ENCODE measurements at regions not wholly inside any gene's neighbourhood (a gene's known extent, or its start where the extent isn't known, plus 50 kb on each side); places are given as distances from the start of the nearest gene placed in this dataset.

- CTCF ChIA-PET = no interaction called here
Measured at GRCh38 chr10:92747066-92747465, 57.3 kb downstream of the HHEX start.

GRCh38 chr10:92747600-92747999 is 57.8 kb downstream of the HHEX start:
- ChIA-PET CTCF (no interaction called here), POLR2A (interaction anchor here (1.0 to 2.8 kb wide), 3 partner anchors 8 to 56 kb away, joined by 3 to 21 read pairs (median 20); partner anchors contain the start of gene HHEX)
- Mint-ChIP-seq H3K4me3 (no peak overlapping the region), H3K27me3 (no peaks in the 10 kb centered on the region), H3K36me3 (ENCODE audit: low read depth) (no peaks in the 10 kb centered on the region), H3K9me3 (no peaks in the 10 kb centered on the region), H3K27ac (peak overlapping the region; percentile 81), H3K4me1 (peaks cover 74% of the 10 kb centered on the region)
- DNase-seq = no peak
- TF ChIP-seq, protein P1, sequence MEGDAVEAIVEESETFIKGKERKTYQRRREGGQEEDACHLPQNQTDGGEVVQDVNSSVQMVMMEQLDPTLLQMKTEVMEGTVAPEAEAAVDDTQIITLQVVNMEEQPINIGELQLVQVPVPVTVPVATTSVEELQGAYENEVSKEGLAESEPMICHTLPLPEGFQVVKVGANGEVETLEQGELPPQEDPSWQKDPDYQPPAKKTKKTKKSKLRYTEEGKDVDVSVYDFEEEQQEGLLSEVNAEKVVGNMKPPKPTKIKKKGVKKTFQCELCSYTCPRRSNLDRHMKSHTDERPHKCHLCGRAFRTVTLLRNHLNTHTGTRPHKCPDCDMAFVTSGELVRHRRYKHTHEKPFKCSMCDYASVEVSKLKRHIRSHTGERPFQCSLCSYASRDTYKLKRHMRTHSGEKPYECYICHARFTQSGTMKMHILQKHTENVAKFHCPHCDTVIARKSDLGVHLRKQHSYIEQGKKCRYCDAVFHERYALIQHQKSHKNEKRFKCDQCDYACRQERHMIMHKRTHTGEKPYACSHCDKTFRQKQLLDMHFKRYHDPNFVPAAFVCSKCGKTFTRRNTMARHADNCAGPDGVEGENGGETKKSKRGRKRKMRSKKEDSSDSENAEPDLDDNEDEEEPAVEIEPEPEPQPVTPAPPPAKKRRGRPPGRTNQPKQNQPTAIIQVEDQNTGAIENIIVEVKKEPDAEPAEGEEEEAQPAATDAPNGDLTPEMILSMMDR (IDR thresholded peaks at IDR 0.05) = no peak
- peak; percentile 86 for ATAC-seq (ENCODE audit: low read depth)
- intact Hi-C loops (cut with micrococcal nuclease) = loop anchor here (1.0 kb wide), 1 partner anchor 9 kb away; no protein-coding TSS in a partner anchor

More at GRCh38 chr10:92747066-92747465, 57.3 kb downstream of the HHEX start:
- Mint-ChIP-seq H3K4me1 (peaks cover 79% of the 10 kb centered on the region), H3K36me3 (ENCODE audit: low read depth) (no peaks in the 10 kb centered on the region), H3K27ac (peak overlapping the region; percentile 81), H3K9me3 (no peaks in the 10 kb centered on the region), H3K27me3 (no peaks in the 10 kb centered on the region), H3K4me3 (peak overlapping the region; percentile 19)
- POLR2A ChIA-PET = interaction anchor here (0.5 to 2.8 kb wide), 4 partner anchors 9 to 56 kb away, joined by 3 to 21 read pairs (median 12); partner anchors contain the start of gene HHEX
- TF ChIP-seq, protein P1 (IDR thresholded peaks at IDR 0.05) = no peak
- DNase-seq = no peak
- ATAC-seq (ENCODE audit: low read depth) = no peak
- intact Hi-C loops (cut with micrococcal nuclease) = loop anchor here (1.0 kb wide), 1 partner anchor 9 kb away; no protein-coding TSS in a partner anchor

- Mint-ChIP-seq H3K27me3 (no peaks in the 10 kb centered on the region), H3K4me3 (no peak overlapping the region), H3K27ac (no peak overlapping the region), H3K36me3 (ENCODE audit: low read depth) (no peaks in the 10 kb centered on the region), H3K4me1 (peaks cover 71% of the 10 kb centered on the region), H3K9me3 (no peaks in the 10 kb centered on the region)
- TF ChIP-seq, protein P1 (IDR thresholded peaks at IDR 0.05) = no peak
- ATAC-seq (ENCODE audit: low read depth) (no peak), DNase-seq (no peak)
- ChIA-PET CTCF (no interaction called here), POLR2A (interaction anchor here (0.5 to 3.0 kb wide), 7 partner anchors 8 to 160 kb away, joined by 3 to 14 read pairs (median 4); partner anchors contain the start of gene HHEX)
- intact Hi-C loops (cut with micrococcal nuclease) = loop anchor here (10.0 kb wide), 1 partner anchor 744 kb away; the partner anchor contains the start of gene CEP55
Measured at GRCh38 chr10:92750791-92751533, 61.2 kb downstream of the HHEX start.

- Mint-ChIP-seq H3K27me3 (no peaks in the 10 kb centered on the region), H3K27ac (no peak overlapping the region), H3K36me3 (ENCODE audit: low read depth) (no peaks in the 10 kb centered on the region), H3K4me3 (no peak overlapping the region), H3K4me1 (peaks cover 73% of the 10 kb centered on the region), H3K9me3 (no peaks in the 10 kb centered on the region)
- TF ChIP-seq, protein P1 (IDR thresholded peaks at IDR 0.05) = no peak
- intact Hi-C loops (cut with micrococcal nuclease) = loop anchor here (10.0 kb wide), 1 partner anchor 743 kb away; the partner anchor contains the start of gene CEP55
- ChIA-PET POLR2A (interaction anchor here (0.5 to 3.0 kb wide), 5 partner anchors 8 to 160 kb away, joined by 3 to 14 read pairs (median 4); partner anchors contain the start of gene HHEX), CTCF (no interaction called here)
- ATAC-seq (ENCODE audit: low read depth) (no peak), DNase-seq (no peak)
Measured at GRCh38 chr10:92751534-92751811, 61.7 kb downstream of the HHEX start.

GRCh38 chr10:92751827-92752226 is 62.1 kb downstream of the HHEX start:
- H3K4me1 Mint-ChIP-seq = peaks cover 73% of the 10 kb centered on the region
- intact Hi-C loops (cut with micrococcal nuclease) = loop anchor here (10.0 kb wide), 1 partner anchor 743 kb away; the partner anchor contains the start of gene CEP55

More at GRCh38 chr10:92751827-92752226, 62.1 kb downstream of the HHEX start:
- no peak overlapping the region for H3K27ac Mint-ChIP-seq
- H3K4me3 Mint-ChIP-seq = no peak overlapping the region
- TF ChIP-seq, protein P1 (IDR thresholded peaks at IDR 0.05) = no peak
- no peaks in the 10 kb centered on the region for H3K27me3 Mint-ChIP-seq
- CTCF ChIA-PET = no interaction called here
- H3K9me3 Mint-ChIP-seq = no peaks in the 10 kb centered on the region
- POLR2A ChIA-PET = interaction anchor here (0.5 to 3.0 kb wide), 5 partner anchors 8 to 161 kb away, joined by 3 to 14 read pairs (median 4); partner anchors contain the start of gene HHEX
- no peaks in the 10 kb centered on the region for H3K36me3 Mint-ChIP-seq (ENCODE audit: low read depth)
- ATAC-seq (ENCODE audit: low read depth) (no peak), DNase-seq (no peak)
